K562 (cell line): ENCODE measurements at regions not wholly inside any gene's neighbourhood (a gene's known extent, or its start where the extent isn't known, plus 50 kb on each side); places are given as distances from the start of the nearest gene placed in this dataset.
A peak's percentile ranks its signal among the peaks of the same experiment; 100 is the strongest.

Source experiments
- C11orf30 ChIP-seq: fragments of 450-650 bp; IDR thresholded peaks from 2 replicates; pipeline ENCODE4 v1.6.1; 2016; ENCODE audit warnings: low read depth, mild to moderate bottlenecking
- CEBPB ChIP-seq: fragments of 450-650 bp; IDR thresholded peaks from 2 replicates; pipeline ENCODE4 v1.6.1; 2016; ENCODE audit warnings: missing genetic modification characterization, missing compliant biosample characterization
- CLOCK ChIP-seq: fragments of 250-450 bp; sonication (Bioruptor Pico); IDR thresholded peaks from 2 replicates; pipeline ENCODE4 v1.4.0; 2020; ENCODE audit warnings: mild to moderate bottlenecking, moderate library complexity, borderline replicate concordance
- CREB3L1 ChIP-seq: fragments of 450-650 bp; IDR thresholded peaks from 2 replicates; pipeline ENCODE4 v1.6.1; 2014; ENCODE audit warnings: low read depth, mild to moderate bottlenecking, moderate library complexity, borderline replicate concordance
- CTBP1 ChIP-seq: fragments of 450-650 bp; IDR thresholded peaks from 2 replicates; pipeline ENCODE4 v1.6.1; 2016; ENCODE audit warnings: borderline replicate concordance
- E2F1 ChIP-seq: sonication (generic); formaldehyde crosslinking; IDR thresholded peaks from 2 replicates; pipeline ENCODE4 v1.8.1; 2023; ENCODE audit warnings: mild to moderate bottlenecking, missing genetic modification reagents, moderate library complexity
- ETV1 ChIP-seq: fragments of 450-650 bp; conservative IDR thresholded peaks from 2 replicates; pipeline ENCODE4 v1.6.1; 2016; ENCODE audit warnings: missing genetic modification characterization, control low read depth, low read depth, missing compliant biosample characterization
- FOXK1 ChIP-seq: sonication (generic); formaldehyde crosslinking; IDR thresholded peaks from 2 replicates; pipeline ENCODE4 v1.8.0; 2022; ENCODE audit warnings: missing genetic modification reagents, mild to moderate bottlenecking, borderline replicate concordance
- GABPB1 ChIP-seq: sonication (generic); formaldehyde crosslinking; IDR thresholded peaks from 2 replicates; pipeline ENCODE4 v1.8.0; 2022; ENCODE audit warnings: mild to moderate bottlenecking, missing genetic modification reagents
- GATA2 ChIP-seq: sonication (generic); formaldehyde crosslinking; IDR thresholded peaks from 2 replicates; pipeline ENCODE4 v1.4.0; 2020; ENCODE audit warnings: mild to moderate bottlenecking, missing genetic modification reagents
- HDAC8 ChIP-seq: fragments of 450-650 bp; IDR thresholded peaks from 2 replicates; pipeline ENCODE4 v1.6.1; 2016; ENCODE audit warnings: mild to moderate bottlenecking, missing genetic modification characterization, moderate library complexity, missing compliant biosample characterization
- HLTF ChIP-seq: fragments of 450-650 bp; IDR thresholded peaks from 2 replicates; pipeline ENCODE4 v1.6.1; 2016
- HNRNPUL1 ChIP-seq: fragments of 200-400 bp; formaldehyde crosslinking; IDR thresholded peaks from 2 replicates; pipeline ENCODE4 v1.6.1; 2017; ENCODE audit warnings: low read length
- HOMEZ ChIP-seq: fragments of 250-450 bp; sonication (Bioruptor Pico); IDR thresholded peaks from 2 replicates; pipeline ENCODE4 v1.4.0; 2020; ENCODE audit warnings: mild to moderate bottlenecking, moderate library complexity
- MEIS2 ChIP-seq: fragments of 450-650 bp; IDR thresholded peaks from 2 replicates; pipeline ENCODE4 v1.6.1; 2014; ENCODE audit warnings: mild to moderate bottlenecking; ENCODE audit not compliant: partially characterized antibody
- NR0B1 ChIP-seq: fragments of 450-650 bp; IDR thresholded peaks from one replicate; pipeline ENCODE4 v1.6.1; 2018; ENCODE audit warnings: mild to moderate bottlenecking, moderate library complexity; ENCODE audit not compliant: partially characterized antibody
- PURB ChIP-seq: sonication (generic); formaldehyde crosslinking; IDR thresholded peaks from 2 replicates; pipeline ENCODE4 v1.9.0; 2021; ENCODE audit warnings: low read depth, mild to moderate bottlenecking, missing genetic modification reagents
- PYGO2 ChIP-seq: fragments of 450-650 bp; IDR thresholded peaks from 2 replicates; pipeline ENCODE4 v1.6.1; 2016; ENCODE audit warnings: mild to moderate bottlenecking, missing genetic modification characterization, moderate library complexity, missing compliant biosample characterization
- SIRT6 ChIP-seq: IDR thresholded peaks from one replicate; pipeline ENCODE4 v1.6.1; 2012; ENCODE audit warnings: low read depth, mild to moderate bottlenecking, control low read depth, inconsistent platforms, low read length, moderate library complexity
- STAT5A ChIP-seq: IDR thresholded peaks from 2 replicates; pipeline ENCODE4 v1.6.1; 2012; ENCODE audit warnings: low read length, inconsistent platforms, borderline replicate concordance
- ZFPM2 ChIP-seq: fragments of 250-450 bp; sonication (Bioruptor Pico); IDR thresholded peaks from 2 replicates; pipeline ENCODE4 v1.5.1; 2022; ENCODE audit warnings: mild to moderate bottlenecking
- ZNF12 ChIP-seq: sonication (generic); formaldehyde crosslinking; IDR thresholded peaks from 2 replicates; pipeline ENCODE4 v1.4.0; 2020; ENCODE audit warnings: mild to moderate bottlenecking, missing genetic modification reagents

- TF ChIP-seq HDAC8 (tag) (no peak), ZFPM2 (no peak), FOXK1 (no peak), PURB (CRISPR knock-in tag) (no peak), HOMEZ (CRISPR knock-in tag) (no peak), C11orf30 (no peak), CREB3L1 (no peak), NR0B1 (no peak), SIRT6 (no peak), ETV1 (tag) (no peak), E2F1 (CRISPR knock-in tag) (no peak), HLTF (no peak), CLOCK (CRISPR knock-in tag) (no peak), GABPB1 (no peak), PYGO2 (tag) (0 out of 2 replicates have a peak, but pooled peaks have one; percentile 52), GATA2 (CRISPR knock-in tag) (peak; percentile 33; the same call in 1 of the 2 replicates), STAT5A (peak; percentile 99), HNRNPUL1 (no peak), CEBPB (tag) (no peak), ZNF12 (no peak), MEIS2 (peak; percentile 85), CTBP1 (peak; percentile 66; the same call in 1 of the 2 replicates)
These were observed 184.9 kb upstream of the SESN3 start (continued) for GRCh38 chr11:95415837-95416304.
